ENCODE measurements at regions not wholly inside any gene's neighbourhood (a gene's known extent, or its start where the extent isn't known, plus 50 kb on each side); places are given as distances from the start of the nearest gene placed in this dataset.

GRCh38 chrX:36947214-36947613 lies 61.0 kb upstream of the FAM47C start:
- no peak for DNase-seq

GRCh38 chrX:36950495-36951253 lies 57.5 kb upstream of the FAM47C start:
- DNase-seq, result no peak

GRCh38 chrX:36957425-36958328 lies 50.5 kb upstream of the FAM47C start:
- DNase-seq, result peak in 1 of 2 experiments; percentile 28

Measured in NCI-H2081 (cell line).